T-cell (primary cell): ENCODE measurements at regions not wholly inside any gene's neighbourhood (a gene's known extent, or its start where the extent isn't known, plus 50 kb on each side); places are given as distances from the start of the nearest gene placed in this dataset.

Experiments
- ATAC-seq, 4 experiments: fragments of 200-7000 bp in 3 of 4; fragments of 150-1000 bp in 1 of 4; cut with Tn5 transposase; replicated peaks in 1 of 4; 1 replicate in 3 of 4; 2 replicates in 1 of 4; pipeline ENCODE4 v1.10.0; 2021; ENCODE audit warnings: moderate library complexity in 3 of 4, mild to moderate bottlenecking in 2 of 4, moderate number of reproducible peaks in 1 of 4
- CTCF ChIA-PET, 2 donors: fragments of 300-600 bp; sonication (Branson Sonifier 250); formaldehyde crosslinking; loops; one replicate each; lab custom pipeline; 2022; ENCODE audit warnings: antibody characterized with exemption in 2 of 2; lab: Charles Lee
- POLR2A ChIA-PET, 2 donors: fragments of 300-600 bp; sonication (Branson Sonifier 250); formaldehyde crosslinking; loops; one replicate each; lab custom pipeline; 2022; ENCODE audit warnings: antibody characterized with exemption in 2 of 2; lab: Charles Lee
- DNase-seq, 35 experiments: peaks; one replicate each; pipeline versions ENCODE4 v3.0.0 to v3.0.0-alpha.2; 2013 to 2023
- H3K27ac ChIP-seq: one replicate; pipeline ENCODE4 v1.5.1; 2013; ENCODE audit warnings: low read length
- H3K27me3 ChIP-seq, 2 experiments: replicated peaks in 1 of 2; 1 replicate in 1 of 2; 2 replicates in 1 of 2; pipeline versions ENCODE4 v1.6.1 to v1.7.0; 2013; ENCODE audit warnings: low read length in 1 of 2, mixed read lengths in 1 of 2; ENCODE audit not compliant: control insufficient read depth in 2 of 2, insufficient read depth in 2 of 2; ENCODE audit errors: extremely low read depth in 1 of 2
- H3K36me3 ChIP-seq, 2 donors: 1 replicate in 1 of 2; 2 replicates in 1 of 2; pipeline versions ENCODE4 v1.6.1 to v1.7.0; 2013; ENCODE audit warnings: low read length in 1 of 2; ENCODE audit not compliant: control insufficient read depth in 2 of 2, insufficient read depth in 1 of 2; ENCODE audit errors: extremely low read depth in 1 of 2
- H3K4me1 ChIP-seq, 2 experiments: 1 replicate in 1 of 2; 2 replicates in 1 of 2; pipeline versions ENCODE4 v1.6.1 to v1.7.0; 2013; ENCODE audit warnings: low read length in 2 of 2, mixed read lengths in 1 of 2; ENCODE audit not compliant: insufficient read depth in 2 of 2, control insufficient read depth in 1 of 2; ENCODE audit errors: extremely low read depth in 1 of 2
- H3K4me3 ChIP-seq, 2 donors: 1 replicate in 1 of 2; 2 replicates in 1 of 2; pipeline versions ENCODE4 v1.5.1 to v1.7.0; 2013; ENCODE audit warnings: mild to moderate bottlenecking in 2 of 2, low read length in 1 of 2, moderate library complexity in 1 of 2; ENCODE audit not compliant: control insufficient read depth in 1 of 2; ENCODE audit errors: extremely low read depth in 1 of 2
- H3K9me3 ChIP-seq: 2 replicates; pipeline ENCODE4 v1.7.0; 2013
- H3K27ac Mint-ChIP-seq, 2 donors: one replicate each; pipeline ENCODE4 v1.8.0; 2020 to 2021; ENCODE audit warnings: mild to moderate bottlenecking in 2 of 2, mixed read lengths in 2 of 2
- H3K27me3 Mint-ChIP-seq, 2 donors: one replicate each; pipeline ENCODE4 v1.8.0; 2021 to 2022; ENCODE audit warnings: mixed read lengths in 2 of 2
- H3K36me3 Mint-ChIP-seq: one replicate; pipeline ENCODE4 v1.8.0; 2021; ENCODE audit warnings: mixed read lengths
- H3K4me1 Mint-ChIP-seq, 3 donors: one replicate each; pipeline ENCODE4 v1.8.0; 2020 to 2022; ENCODE audit warnings: mixed read lengths in 3 of 3, mild to moderate bottlenecking in 1 of 3
- H3K4me3 Mint-ChIP-seq, 3 donors: one replicate each; pipeline ENCODE4 v1.8.0; 2020 to 2022; ENCODE audit warnings: mild to moderate bottlenecking in 3 of 3, mixed read lengths in 3 of 3, moderate library complexity in 3 of 3
- H3K9me3 Mint-ChIP-seq, 3 donors: one replicate each; pipeline ENCODE4 v1.8.0; 2020 to 2022; ENCODE audit warnings: mixed read lengths in 3 of 3
- WGBS: methylation state at CpG from one replicate; pipeline ENCODE4 v1.1.5; 2013; ENCODE audit warnings: missing lambda C conversion rate; ENCODE audit not compliant: insufficient coverage; 5-methylcytosine and 5-hydroxymethylcytosine counted together

DNA sequence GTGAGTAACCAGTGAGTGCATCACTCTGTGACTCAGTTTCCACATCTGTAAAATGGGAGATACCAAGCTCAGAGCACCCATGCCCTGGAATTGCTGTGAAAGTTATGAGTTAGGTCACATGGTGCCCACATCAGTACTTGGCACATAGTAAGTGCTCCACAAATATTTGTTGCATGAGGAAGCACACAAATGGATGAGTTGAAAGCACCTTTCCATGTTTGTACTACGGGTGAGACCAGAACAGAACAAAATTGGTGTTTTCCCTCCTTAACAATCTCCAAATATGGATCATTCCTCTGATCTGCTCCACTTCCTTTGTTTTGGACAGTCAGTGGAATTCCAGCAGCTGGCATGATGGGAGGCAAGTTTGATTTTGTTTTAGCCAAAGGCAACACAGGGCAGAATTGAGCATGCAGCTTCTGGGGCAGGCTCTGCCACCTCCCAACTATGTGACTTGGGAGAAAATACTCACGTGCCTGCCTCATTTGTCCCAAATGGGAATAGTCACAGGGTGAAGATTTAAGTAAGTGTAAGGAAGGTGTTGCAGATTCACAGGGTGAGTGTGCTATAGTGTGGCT lies 503.7 kb upstream of the SULF2 start:
- ChIA-PET CTCF (no interaction called here), POLR2A (no interaction called here)
- WGBS = 57% methylated on average over 1 of the region's 2 CpGs
- ATAC-seq = no peak
- H3K9me3 Mint-ChIP-seq = no peaks in the 10 kb centered on the region
- DNase-seq = no peak
- Histone ChIP-seq H3K36me3 (no peaks in the 10 kb centered on the region), H3K27me3 (peaks cover 0 to 4% of the 10 kb centered on the region in 2 experiments), H3K4me1 (no peaks in the 10 kb centered on the region), H3K9me3 (no peaks in the 10 kb centered on the region), H3K4me3 (no peak overlapping the region), H3K27ac (no peak overlapping the region)
- H3K27ac Mint-ChIP-seq = no peak overlapping the region
- H3K4me1 Mint-ChIP-seq = no peaks in the 10 kb centered on the region
- no peak overlapping the region for H3K4me3 Mint-ChIP-seq
- peaks cover 13 to 27% of the 10 kb centered on the region in 2 donors for H3K27me3 Mint-ChIP-seq
- H3K36me3 Mint-ChIP-seq = no peaks in the 10 kb centered on the region

DNA sequence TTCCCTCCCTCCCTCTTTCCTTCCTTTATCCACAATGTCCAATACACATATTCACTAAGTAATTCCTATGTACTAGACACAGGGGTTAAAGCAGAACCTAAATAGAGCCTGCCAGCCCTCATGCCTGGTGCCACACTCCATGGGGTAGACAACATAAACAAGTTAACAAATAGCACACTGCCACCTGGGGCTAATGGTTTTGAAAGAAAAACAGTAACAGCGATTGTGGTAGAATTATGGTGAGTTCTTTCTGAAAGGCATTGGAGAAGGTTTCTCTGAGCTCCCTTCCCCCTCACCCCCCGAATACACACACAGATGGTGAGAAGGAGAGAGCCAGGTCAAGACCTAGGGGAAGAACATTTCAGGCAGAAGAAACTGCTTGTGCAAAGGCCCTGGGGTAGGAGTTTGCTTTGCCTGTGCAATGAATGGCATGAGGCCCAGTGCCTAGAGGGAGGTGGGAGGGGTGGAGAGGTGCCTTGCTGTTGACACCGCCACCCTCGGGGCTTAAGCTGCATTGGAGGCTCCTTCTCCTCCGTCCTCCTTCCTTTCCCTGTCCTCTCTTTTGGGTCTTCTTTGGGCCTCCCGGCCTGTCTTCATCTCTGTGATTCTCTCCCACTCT lies 502.4 kb upstream of the SULF2 start:
- no peaks in the 10 kb centered on the region for H3K4me1 Mint-ChIP-seq
- H3K4me1 ChIP-seq = no peaks in the 10 kb centered on the region
- no peaks in the 10 kb centered on the region for H3K36me3 ChIP-seq
- H3K9me3 ChIP-seq = no peaks in the 10 kb centered on the region
- no peak overlapping the region for H3K27ac ChIP-seq
- no peak overlapping the region for H3K4me3 ChIP-seq
- no peak for ATAC-seq
- 75% methylated on average over 2 of the region's 6 CpGs for WGBS
- H3K9me3 Mint-ChIP-seq = no peaks in the 10 kb centered on the region
- peaks cover 0 to 16% of the 10 kb centered on the region in 2 experiments for H3K27me3 ChIP-seq
- POLR2A ChIA-PET = no interaction called here
- CTCF ChIA-PET = no interaction called here
- no peak overlapping the region for H3K4me3 Mint-ChIP-seq
- H3K36me3 Mint-ChIP-seq = no peaks in the 10 kb centered on the region
- no peak for DNase-seq
- no peak overlapping the region for H3K27ac Mint-ChIP-seq
- H3K27me3 Mint-ChIP-seq = peaks cover 9 to 27% of the 10 kb centered on the region in 2 donors

DNA sequence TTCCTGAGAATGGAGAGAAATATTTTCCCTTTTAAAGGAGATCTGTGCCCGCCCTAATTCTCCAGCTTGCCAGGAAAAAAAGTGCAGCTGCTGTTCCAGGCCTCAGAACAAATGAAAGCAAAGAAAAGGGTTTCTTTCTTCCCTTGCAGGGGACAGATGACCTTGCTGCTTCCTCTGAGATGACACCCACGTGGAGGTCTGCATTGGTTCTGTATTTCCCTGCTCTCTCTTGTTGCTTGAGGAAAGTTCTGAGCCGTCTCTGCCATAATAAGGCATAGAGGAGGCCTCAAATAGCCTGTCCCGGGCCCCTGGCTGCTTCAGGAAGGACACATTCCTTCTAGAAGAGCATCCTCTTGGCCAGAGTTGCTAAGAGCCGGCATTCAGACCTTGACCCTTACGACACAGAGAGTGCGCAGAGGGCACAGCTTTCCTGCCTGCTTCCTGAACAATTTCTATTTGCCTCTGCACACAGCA lies 501.8 kb upstream of the SULF2 start:
- ATAC-seq (no peak), DNase-seq (no peak)
- H3K27ac ChIP-seq = no peak overlapping the region
- Mint-ChIP-seq H3K4me3 (no peak overlapping the region), H3K27ac (no peak overlapping the region), H3K9me3 (no peaks in the 10 kb centered on the region), H3K36me3 (no peaks in the 10 kb centered on the region), H3K4me1 (no peaks in the 10 kb centered on the region), H3K27me3 (peaks cover 9 to 24% of the 10 kb centered on the region in 2 donors)
- peaks cover 0 to 16% of the 10 kb centered on the region in 2 experiments for H3K27me3 ChIP-seq
- POLR2A ChIA-PET = no interaction called here
- H3K9me3 ChIP-seq = no peaks in the 10 kb centered on the region
- 60% methylated on average over 3 of the region's 7 CpGs for WGBS
- no peak overlapping the region for H3K4me3 ChIP-seq
- H3K4me1 ChIP-seq = no peaks in the 10 kb centered on the region
- CTCF ChIA-PET = no interaction called here
- no peaks in the 10 kb centered on the region for H3K36me3 ChIP-seq

DNA sequence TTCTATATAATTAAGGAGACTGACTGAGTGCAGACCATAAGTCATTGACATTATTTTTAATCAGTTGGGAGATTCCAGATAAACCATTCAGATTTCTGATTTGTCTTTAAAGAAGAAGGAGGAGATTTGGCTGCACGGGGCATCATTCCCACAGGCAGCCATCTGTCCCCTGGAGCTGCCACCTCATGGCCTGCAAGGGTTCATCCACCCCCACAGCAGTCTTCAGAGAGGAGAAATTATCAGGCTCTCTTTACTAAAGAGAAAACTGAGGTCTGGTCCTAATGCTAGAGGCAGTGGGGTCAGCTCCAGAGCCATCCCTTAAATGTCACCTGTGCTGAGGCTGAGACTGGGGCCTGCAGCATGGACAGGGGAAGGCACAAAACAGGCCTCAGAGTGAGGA lies 501.3 kb upstream of the SULF2 start:
- Histone ChIP-seq H3K27me3 (peaks cover 0 to 16% of the 10 kb centered on the region in 2 experiments), H3K4me1 (no peaks in the 10 kb centered on the region), H3K36me3 (no peaks in the 10 kb centered on the region), H3K9me3 (no peaks in the 10 kb centered on the region), H3K4me3 (no peak overlapping the region), H3K27ac (no peak overlapping the region)
- ATAC-seq (no peak), DNase-seq (no peak)
- Mint-ChIP-seq H3K36me3 (no peaks in the 10 kb centered on the region), H3K27me3 (peaks cover 9 to 24% of the 10 kb centered on the region in 2 donors), H3K4me3 (no peak overlapping the region), H3K27ac (no peak overlapping the region), H3K4me1 (no peaks in the 10 kb centered on the region), H3K9me3 (no peaks in the 10 kb centered on the region)
- 60% methylated on average over 1 of the region's 1 CpG for WGBS
- CTCF ChIA-PET = no interaction called here
- POLR2A ChIA-PET = no interaction called here

DNA sequence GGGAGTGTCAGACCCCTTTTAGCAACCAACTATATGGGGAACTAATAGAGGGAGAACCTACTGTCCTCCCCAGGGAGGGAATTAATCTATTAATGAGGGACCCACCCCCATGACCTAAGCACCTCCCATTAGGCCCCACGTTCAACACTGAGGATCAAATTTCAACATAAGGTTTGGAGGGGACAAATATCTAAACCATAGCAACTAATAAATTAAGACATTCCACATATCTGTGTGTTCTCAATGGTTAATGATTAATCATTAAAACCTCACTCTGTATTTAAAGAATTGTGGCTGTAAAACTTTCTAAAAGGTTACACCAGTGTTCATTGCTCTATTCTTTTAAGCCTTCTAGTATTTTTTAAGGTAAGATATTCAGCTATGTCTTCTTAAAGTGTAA lies 500.4 kb upstream of the SULF2 start:
- Histone ChIP-seq H3K27ac (no peak overlapping the region), H3K27me3 (peaks cover 0 to 16% of the 10 kb centered on the region in 2 experiments), H3K4me1 (no peaks in the 10 kb centered on the region), H3K9me3 (no peaks in the 10 kb centered on the region), H3K4me3 (no peak overlapping the region), H3K36me3 (no peaks in the 10 kb centered on the region)
- POLR2A ChIA-PET = no interaction called here
- H3K36me3 Mint-ChIP-seq = no peaks in the 10 kb centered on the region
- no CpG with 5 or more reads among the region's 1 CpG for WGBS
- H3K9me3 Mint-ChIP-seq = no peaks in the 10 kb centered on the region
- H3K4me3 Mint-ChIP-seq = no peak overlapping the region
- H3K27ac Mint-ChIP-seq = no peak overlapping the region
- DNase-seq = no peak
- ATAC-seq = no peak
- CTCF ChIA-PET = no interaction called here
- H3K27me3 Mint-ChIP-seq = peaks cover 12 to 27% of the 10 kb centered on the region in 2 donors
- no peaks in the 10 kb centered on the region for H3K4me1 Mint-ChIP-seq

DNA sequence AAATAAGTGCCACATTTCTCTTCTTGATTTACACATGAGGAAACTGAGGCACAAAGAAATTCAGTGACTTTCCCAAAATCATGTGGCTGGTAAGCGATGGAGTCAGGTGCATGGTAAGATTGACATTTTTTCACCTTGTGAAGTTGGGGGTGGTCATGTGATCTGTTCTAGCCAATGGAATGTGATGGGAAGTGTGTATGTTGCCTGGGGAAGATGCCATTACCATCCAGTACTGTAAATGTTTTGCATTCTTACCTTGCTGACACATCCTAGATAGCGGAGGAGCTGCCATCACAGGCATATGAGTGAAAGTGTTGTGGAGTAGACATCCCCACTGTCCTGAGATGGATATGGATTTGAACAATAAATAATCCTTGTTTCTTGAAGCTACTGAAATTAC lies 499.6 kb upstream of the SULF2 start:
- H3K27ac Mint-ChIP-seq = no peak overlapping the region
- H3K4me1 Mint-ChIP-seq = no peaks in the 10 kb centered on the region
- no peak overlapping the region for H3K27ac ChIP-seq
- H3K27me3 ChIP-seq = peaks cover 0 to 17% of the 10 kb centered on the region in 2 experiments
- no peak overlapping the region for H3K4me3 ChIP-seq
- no peak for DNase-seq
- ChIA-PET CTCF (no interaction called here), POLR2A (interaction anchor here in 1 of 2 donors (0.7 kb wide), 1 partner anchor 47 kb away, joined by 4 read pairs; no protein-coding TSS in a partner anchor)
- no peak overlapping the region for H3K4me3 Mint-ChIP-seq
- no peaks in the 10 kb centered on the region for H3K9me3 ChIP-seq
- WGBS = 100% methylated on average over 1 of the region's 2 CpGs
- peaks cover 12 to 27% of the 10 kb centered on the region in 2 donors for H3K27me3 Mint-ChIP-seq
- H3K9me3 Mint-ChIP-seq = no peaks in the 10 kb centered on the region
- H3K36me3 ChIP-seq = no peaks in the 10 kb centered on the region
- no peak for ATAC-seq
- no peaks in the 10 kb centered on the region for H3K36me3 Mint-ChIP-seq
- H3K4me1 ChIP-seq = no peaks in the 10 kb centered on the region
